A549 (cell line): ENCODE measurements at regions not wholly inside any gene's neighbourhood (a gene's known extent, or its start where the extent isn't known, plus 50 kb on each side); places are given as distances from the start of the nearest gene placed in this dataset.
A peak's percentile ranks its signal among the peaks of the same experiment; 100 is the strongest.

Experiments
- ATAC-seq, 2 experiments: fragments of 200-7000 bp in 1 of 2; fragments of >200 bp in 1 of 2; cut with Nextera tagmentation in 1 of 2; cut with Tn5 transposase in 1 of 2; 3 replicates each; pipeline versions ENCODE4 v1.8.0 to v1.9.1; 2018 to 2020; ENCODE audit warnings: mild to moderate bottlenecking in 1 of 2, moderate library complexity in 1 of 2
- CTCF ChIA-PET: fragments of 300-600 bp; sonication (Branson Sonifier 250); formaldehyde crosslinking; extraction: SDS; loops from one replicate; lab custom pipeline; 2021; ENCODE audit warnings: antibody characterized with exemption, inconsistent platforms; lab: Yijun Ruan, JAX
- POLR2A ChIA-PET: fragments of 350-600 bp; formaldehyde crosslinking; extraction: SDS; loops from one replicate; lab custom pipeline; 2021; ENCODE audit warnings: antibody characterized with exemption, inconsistent platforms; lab: Yijun Ruan, JAX
- DNase-seq, 2 experiments: peaks; one replicate each; pipeline versions ENCODE4 v3.0.0 to v3.0.0-alpha.2; 2011 to 2016; ENCODE audit warnings: low read depth in 1 of 2, low spot score in 1 of 2
- FAIRE-seq: peaks from 2 replicates; lab custom pipeline; 2011; peaks lifted over from hg19 to GRCh38; lab: Jason Lieb, UNC
- H3K27ac ChIP-seq, 2 experiments: fragments of >200 bp; sonication (Bioruptor Twin); formaldehyde crosslinking; 3 replicates each; pipeline ENCODE4 v1.5.1; 2016 to 2017
- H3K4me1 ChIP-seq: fragments of >200 bp; sonication (Bioruptor Twin); formaldehyde crosslinking; 3 replicates; pipeline ENCODE4 v1.6.1; 2016
- H3K4me2 ChIP-seq: fragments of >200 bp; sonication (Bioruptor Twin); formaldehyde crosslinking; 3 replicates; pipeline ENCODE4 v1.6.1; 2016
- H3K4me3 ChIP-seq: fragments of >200 bp; sonication (Bioruptor Twin); formaldehyde crosslinking; 3 replicates; pipeline ENCODE4 v1.5.1; 2016
- H3K9me3 ChIP-seq: fragments of >200 bp; sonication (Bioruptor Twin); formaldehyde crosslinking; 3 replicates; pipeline ENCODE4 v1.6.1; 2016
- ATOH8 ChIP-seq: fragments of 250-450 bp; sonication (Bioruptor Pico); IDR thresholded peaks from 2 replicates; pipeline ENCODE4 v1.5.0; 2020; ENCODE audit warnings: low read depth, mild to moderate bottlenecking, moderate library complexity
- CEBPB ChIP-seq, 2 experiments: fragments of >200 bp in 1 of 2; sonication (Bioruptor Twin) in 1 of 2; formaldehyde crosslinking in 1 of 2; IDR thresholded peaks; 2 replicates each; pipeline ENCODE4 v1.6.1; 2012 to 2016
- CHD2 ChIP-seq: fragments of 150-350 bp; IDR thresholded peaks from 2 replicates; pipeline ENCODE4 v1.6.1; 2014; ENCODE audit warnings: low read length; ENCODE audit not compliant: partially characterized antibody
- E2F6 ChIP-seq: IDR thresholded peaks from 2 replicates; pipeline ENCODE4 v1.6.1; 2012; ENCODE audit warnings: low read depth, borderline replicate concordance
- EHMT2 ChIP-seq: fragments of 200-600 bp; sonication (generic); IDR thresholded peaks from 2 replicates; pipeline ENCODE4 v1.6.1; 2016; ENCODE audit warnings: antibody characterized with exemption, low read depth, mild to moderate bottlenecking, moderate library complexity
- EP300 ChIP-seq, 2 experiments: fragments of >200 bp; sonication (Bioruptor Twin); formaldehyde crosslinking; IDR thresholded peaks; 2 replicates in 1 of 2; 3 replicates in 1 of 2; pipeline ENCODE4 v1.6.1; 2016 to 2017
- GATA3 ChIP-seq: IDR thresholded peaks from 2 replicates; pipeline ENCODE4 v1.6.1; 2012; ENCODE audit warnings: borderline replicate concordance
- HEYL ChIP-seq: fragments of 250-450 bp; sonication (Bioruptor Pico); IDR thresholded peaks from 2 replicates; pipeline ENCODE4 v1.8.0; 2021; ENCODE audit warnings: mild to moderate bottlenecking, moderate library complexity
- HOXB13 ChIP-seq: fragments of 250-450 bp; sonication (Bioruptor Pico); IDR thresholded peaks from 2 replicates; pipeline ENCODE4 v1.5.0; 2020; ENCODE audit warnings: low read depth, mild to moderate bottlenecking, moderate library complexity
- JUNB ChIP-seq: fragments of >200 bp; sonication (Bioruptor Twin); formaldehyde crosslinking; IDR thresholded peaks from 2 replicates; pipeline ENCODE4 v1.6.1; 2016
- KDM1A ChIP-seq: fragments of 200-600 bp; sonication (generic); IDR thresholded peaks from 2 replicates; pipeline ENCODE4 v1.6.1; 2016; ENCODE audit warnings: low read depth, mild to moderate bottlenecking
- KDM5A ChIP-seq: fragments of 200-600 bp; sonication (generic); IDR thresholded peaks from 2 replicates; pipeline ENCODE4 v1.6.1; 2016; ENCODE audit warnings: antibody characterized with exemption, mild to moderate bottlenecking
- MAFK ChIP-seq: fragments of 450-650 bp; IDR thresholded peaks from 2 replicates; pipeline ENCODE4 v1.6.1; 2014; ENCODE audit not compliant: partially characterized antibody
- MYC ChIP-seq: IDR thresholded peaks from 2 replicates; pipeline ENCODE4 v1.6.1; 2012; ENCODE audit warnings: mild to moderate bottlenecking, inconsistent platforms, low read length, improper control_type of control experiment, borderline replicate concordance
- RAD21 ChIP-seq, 2 experiments: fragments of >200 bp in 1 of 2; sonication (Bioruptor Twin) in 1 of 2; formaldehyde crosslinking in 1 of 2; IDR thresholded peaks in 1 of 2; conservative IDR thresholded peaks in 1 of 2; 2 replicates in 1 of 2; 3 replicates in 1 of 2; pipeline ENCODE4 v1.6.1; 2012 to 2018; ENCODE audit warnings: inconsistent platforms in 1 of 2
- REST ChIP-seq: fragments of 200-600 bp; sonication (generic); IDR thresholded peaks from 2 replicates; pipeline ENCODE4 v1.6.1; 2016; ENCODE audit warnings: antibody characterized with exemption, mild to moderate bottlenecking, moderate library complexity
- SMC3 ChIP-seq: fragments of >200 bp; sonication (Bioruptor Twin); formaldehyde crosslinking; IDR thresholded peaks from 3 replicates; pipeline ENCODE4 v1.6.1; 2018; ENCODE audit warnings: inconsistent platforms
- ZC3H11A ChIP-seq: fragments of 450-650 bp; IDR thresholded peaks from 2 replicates; pipeline ENCODE4 v1.6.1; 2014; ENCODE audit warnings: antibody characterized with exemption, mild to moderate bottlenecking
- ZFP36 ChIP-seq: fragments of 450-650 bp; IDR thresholded peaks from 2 replicates; pipeline ENCODE4 v1.6.1; 2014; ENCODE audit warnings: borderline replicate concordance; ENCODE audit not compliant: partially characterized antibody
- ZNF302 ChIP-seq: fragments of 250-450 bp; sonication (Bioruptor Pico); IDR thresholded peaks from 2 replicates; pipeline ENCODE4 v1.9.0; 2021; ENCODE audit warnings: inconsistent platforms, mild to moderate bottlenecking, moderate library complexity
- WGBS: methylation state at CpG from one replicate; pipeline ENCODE4 v1.1.6; 2017; ENCODE audit errors: missing lambda C conversion rate; 5-methylcytosine and 5-hydroxymethylcytosine counted together
- TF ChIP-seq, protein P1 (sequence below): fragments of >200 bp; sonication (Bioruptor Twin); formaldehyde crosslinking; IDR thresholded peaks from 3 replicates; pipeline ENCODE4 v1.5.1; 2016

DNA sequence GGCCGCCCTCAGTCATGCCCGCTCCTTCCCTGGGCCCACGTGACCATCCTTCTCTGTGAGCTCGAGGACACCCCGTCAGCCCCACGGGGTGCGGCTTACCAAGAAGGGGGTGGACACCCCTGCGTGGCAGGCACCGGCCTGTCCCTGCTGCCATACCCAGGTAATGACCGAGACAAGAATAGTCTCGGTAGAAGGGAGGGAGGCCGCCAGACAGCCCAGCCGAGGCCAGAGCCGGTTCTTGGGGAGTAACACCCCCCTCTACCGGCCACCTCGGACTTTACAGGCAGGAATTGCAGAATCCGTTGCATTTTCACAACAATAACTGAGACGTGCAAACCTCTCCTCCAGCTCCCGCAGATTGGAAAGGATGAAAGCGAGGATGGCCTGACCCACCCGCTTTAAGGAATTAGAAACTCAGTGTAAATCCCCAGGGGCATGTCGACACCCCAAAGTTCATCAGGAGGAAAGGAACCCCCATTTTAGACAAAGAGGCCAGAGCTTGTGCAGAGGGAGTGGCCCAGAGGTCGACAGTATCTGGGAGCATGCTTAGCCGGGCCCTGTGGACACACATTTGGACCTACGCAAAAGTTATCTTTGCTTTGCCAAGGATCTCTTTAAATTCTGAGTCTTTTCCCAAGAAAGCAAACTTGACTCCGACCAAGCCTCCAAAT, 60.1 kb upstream of the GLI2 start (continued):
- TF ChIP-seq REST (no peak), SMC3 (peak; percentile 82), RAD21 (conservative IDR thresholded peaks at IDR 0.05 in 1 of 2, IDR thresholded peaks at IDR 0.05 in 1 of 2) (peak; percentile 88), EP300 (IDR thresholded peaks at IDR 0.05) (no peak), E2F6 (no peak), CHD2 (no peak), HEYL (CRISPR knock-in tag) (no peak)
- TF ChIP-seq, protein P1, sequence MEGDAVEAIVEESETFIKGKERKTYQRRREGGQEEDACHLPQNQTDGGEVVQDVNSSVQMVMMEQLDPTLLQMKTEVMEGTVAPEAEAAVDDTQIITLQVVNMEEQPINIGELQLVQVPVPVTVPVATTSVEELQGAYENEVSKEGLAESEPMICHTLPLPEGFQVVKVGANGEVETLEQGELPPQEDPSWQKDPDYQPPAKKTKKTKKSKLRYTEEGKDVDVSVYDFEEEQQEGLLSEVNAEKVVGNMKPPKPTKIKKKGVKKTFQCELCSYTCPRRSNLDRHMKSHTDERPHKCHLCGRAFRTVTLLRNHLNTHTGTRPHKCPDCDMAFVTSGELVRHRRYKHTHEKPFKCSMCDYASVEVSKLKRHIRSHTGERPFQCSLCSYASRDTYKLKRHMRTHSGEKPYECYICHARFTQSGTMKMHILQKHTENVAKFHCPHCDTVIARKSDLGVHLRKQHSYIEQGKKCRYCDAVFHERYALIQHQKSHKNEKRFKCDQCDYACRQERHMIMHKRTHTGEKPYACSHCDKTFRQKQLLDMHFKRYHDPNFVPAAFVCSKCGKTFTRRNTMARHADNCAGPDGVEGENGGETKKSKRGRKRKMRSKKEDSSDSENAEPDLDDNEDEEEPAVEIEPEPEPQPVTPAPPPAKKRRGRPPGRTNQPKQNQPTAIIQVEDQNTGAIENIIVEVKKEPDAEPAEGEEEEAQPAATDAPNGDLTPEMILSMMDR = peak; percentile 83

DNA sequence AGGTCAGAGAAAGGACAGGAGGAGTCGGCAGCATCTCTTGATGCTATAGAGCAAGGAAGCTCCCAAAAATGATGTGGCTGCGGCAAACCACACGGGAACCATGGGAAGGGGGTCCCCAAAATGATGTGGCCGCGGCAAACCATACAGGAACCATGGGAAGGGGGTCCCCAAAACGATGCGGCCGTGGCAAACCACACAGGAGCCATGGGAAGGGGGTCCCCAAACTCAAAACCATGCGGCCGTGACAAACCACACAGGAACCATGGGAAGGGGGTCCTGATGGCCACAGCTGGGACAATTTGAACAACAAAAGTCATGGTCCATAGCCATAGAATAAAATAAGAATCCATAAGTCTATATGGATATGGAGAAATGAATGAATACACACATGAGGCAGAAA, 58.4 kb upstream of the GLI2 start:
- POLR2A ChIA-PET = no interaction called here
- CTCF ChIA-PET = interaction anchor here (0.9 to 11.8 kb wide), 7 partner anchors 10 to 420 kb away, joined by 3 to 182 read pairs (median 4); no protein-coding TSS in a partner anchor
- H3K9me3 ChIP-seq = no peaks in the 10 kb centered on the region
- 28% methylated on average over 10 of the region's 10 CpGs for WGBS
- no peak overlapping the region for H3K4me2 ChIP-seq
- no peak for DNase-seq
- ATAC-seq = no peak
- no peak overlapping the region for H3K27ac ChIP-seq
- no peak overlapping the region for H3K4me3 ChIP-seq
- FAIRE-seq = no peak
- no peaks in the 10 kb centered on the region for H3K4me1 ChIP-seq
- TF ChIP-seq ZFP36 = no peak
- no peak for TF ChIP-seq REST
- no peak for TF ChIP-seq KDM5A
- no peak for TF ChIP-seq MYC
- TF ChIP-seq KDM1A = no peak
- no peak for TF ChIP-seq EHMT2
- TF ChIP-seq GATA3 = no peak
- no peak for TF ChIP-seq ZNF302
- no peak for TF ChIP-seq RAD21 (conservative IDR thresholded peaks at IDR 0.05 in 1 of 2, IDR thresholded peaks at IDR 0.05 in 1 of 2)
- TF ChIP-seq CEBPB (IDR thresholded peaks at IDR 0.05) = no peak
- TF ChIP-seq ATOH8 (CRISPR knock-in tag) = no peak
- no peak for TF ChIP-seq MAFK
- no peak for TF ChIP-seq HOXB13 (CRISPR knock-in tag)
- TF ChIP-seq JUNB = no peak
- TF ChIP-seq ZC3H11A = no peak
- TF ChIP-seq, all 56 proteins: peak for 0
